SK-N-SH treated with all-trans-retinoic acid at 6 μM for 48 hours (cell line): ENCODE measurements at regions not wholly inside any gene's neighbourhood (a gene's known extent, or its start where the extent isn't known, plus 50 kb on each side); places are given as distances from the start of the nearest gene placed in this dataset.

Source experiments
- CREB5 ChIP-seq: fragments of 250-450 bp; sonication (Bioruptor Pico); IDR thresholded peaks from 2 replicates; pipeline ENCODE4 v1.5.1; 2020; ENCODE audit warnings: low read depth, mild to moderate bottlenecking, moderate library complexity
- CSDC2 ChIP-seq: fragments of 250-450 bp; sonication (Bioruptor Pico); IDR thresholded peaks from 2 replicates; pipeline ENCODE4 v1.5.0; 2020; ENCODE audit warnings: mild to moderate bottlenecking, moderate library complexity
- CSRNP3 ChIP-seq: fragments of 250-450 bp; sonication (Bioruptor Pico); IDR thresholded peaks from 2 replicates; pipeline ENCODE4 v1.5.1; 2021; ENCODE audit warnings: mild to moderate bottlenecking, moderate library complexity
- PATZ1 ChIP-seq: fragments of 250-450 bp; sonication (Bioruptor Pico); IDR thresholded peaks from 2 replicates; pipeline ENCODE4 v1.8.0; 2020; ENCODE audit warnings: mild to moderate bottlenecking, moderate library complexity, borderline replicate concordance
- RARB ChIP-seq: fragments of 250-450 bp; sonication (Bioruptor Pico); IDR thresholded peaks from 2 replicates; pipeline ENCODE4 v1.8.0; 2021; ENCODE audit warnings: mild to moderate bottlenecking, moderate library complexity
- TOX ChIP-seq: fragments of 250-450 bp; sonication (Bioruptor Pico); IDR thresholded peaks from 2 replicates; pipeline ENCODE4 v1.8.0; 2021; ENCODE audit warnings: mild to moderate bottlenecking, moderate library complexity, borderline replicate concordance
- ZFP3 ChIP-seq: fragments of 250-450 bp; sonication (Bioruptor Pico); IDR thresholded peaks from 2 replicates; pipeline ENCODE4 v1.5.0; 2020; ENCODE audit warnings: mild to moderate bottlenecking, moderate library complexity
- ZFP30 ChIP-seq: fragments of 450-650 bp; formaldehyde crosslinking; IDR thresholded peaks from 2 replicates; pipeline ENCODE4 v1.5.0; 2022; ENCODE audit warnings: mild to moderate bottlenecking, moderate library complexity
- ZNF565 ChIP-seq: fragments of 450-650 bp; formaldehyde crosslinking; conservative IDR thresholded peaks from 2 replicates; pipeline ENCODE4 v1.5.0; 2020; ENCODE audit warnings: low read depth, mild to moderate bottlenecking, moderate library complexity

GRCh38 chr5:50593681-50594080 lies 72.8 kb upstream of the PARP8 start:
- no peak for TF ChIP-seq ZFP3 (CRISPR knock-in tag)
- TF ChIP-seq TOX: no peak
- no peak for TF ChIP-seq RARB (CRISPR knock-in tag)
- no peak for TF ChIP-seq CSRNP3
- no peak for TF ChIP-seq CREB5 (CRISPR knock-in tag)
- no peak for TF ChIP-seq ZFP30 (CRISPR knock-in tag)
- TF ChIP-seq ZNF565 (CRISPR knock-in tag): no peak
- TF ChIP-seq PATZ1 (CRISPR knock-in tag): no peak
- no peak for TF ChIP-seq CSDC2
